HuH-7 (cell line): ENCODE measurements at regions not wholly inside any gene's neighbourhood (a gene's known extent, or its start where the extent isn't known, plus 50 kb on each side); places are given as distances from the start of the nearest gene placed in this dataset.
"Not testable (repeated sequence)": the region's sequence is repeated elsewhere in the genome, so short reads cannot be mapped to it uniquely, and the experiment has no call there.

ENCODE experiments used
- DNase-seq: peaks from one replicate; pipeline ENCODE4 v3.0.0; 2011; ENCODE audit warnings: low spot score

GRCh38 chr2:242109819-242110218, 240.3 kb downstream of the RTP5 start:
- not testable (repeated sequence) for DNase-seq

- DNase-seq: not testable (repeated sequence)
These were observed 242.4 kb downstream of the RTP5 start for GRCh38 chr2:242111954-242112353.

GRCh38 chr2:242113492-242113891, 244.0 kb downstream of the RTP5 start:
- DNase-seq: not testable (repeated sequence)

- DNase-seq: not testable (repeated sequence)
These were observed 247.1 kb downstream of the RTP5 start for GRCh38 chr2:242116676-242117075.

GRCh38 chr2:242117305-242117704, 247.8 kb downstream of the RTP5 start:
- DNase-seq: not testable (repeated sequence)

GRCh38 chr2:242119682-242120081, 250.2 kb downstream of the RTP5 start:
- not testable (repeated sequence) for DNase-seq

GRCh38 chr2:242130682-242131081, 261.2 kb downstream of the RTP5 start:
- DNase-seq: not testable (repeated sequence)

- DNase-seq: not testable (repeated sequence)
These were observed 290.4 kb downstream of the RTP5 start for GRCh38 chr2:242159921-242160320.

GRCh38 chr2:242165115-242165514, 295.6 kb downstream of the RTP5 start:
- DNase-seq: not testable (repeated sequence)

- not testable (repeated sequence) for DNase-seq
These were observed 301.8 kb downstream of the RTP5 start for GRCh38 chr2:242171290-242171689.
